GM10266 (cell line): ENCODE measurements at regions not wholly inside any gene's neighbourhood (a gene's known extent, or its start where the extent isn't known, plus 50 kb on each side); places are given as distances from the start of the nearest gene placed in this dataset.

Experiments
- DNase-seq: peaks from one replicate; pipeline ENCODE4 v3.0.0; 2012; ENCODE audit errors: extremely low spot score
- CTCF ChIP-seq: IDR thresholded peaks from 2 replicates; pipeline ENCODE4 v1.5.1; 2012; ENCODE audit warnings: mild to moderate bottlenecking, low read depth; ENCODE audit not compliant: control insufficient read depth, insufficient read depth; ENCODE audit errors: missing control alignments

GRCh38 chr6:45758787-45759471 is 256.7 kb downstream of the CLIC5 start:
- no peak for DNase-seq
- TF ChIP-seq CTCF = no peak

- no peak for TF ChIP-seq CTCF
- no peak for DNase-seq
Measured at GRCh38 chr6:45757443-45758130, 258.1 kb downstream of the CLIC5 start.

- TF ChIP-seq CTCF = no peak
- DNase-seq = no peak
Measured at GRCh38 chr6:45756606-45757005, 259.1 kb downstream of the CLIC5 start.

GRCh38 chr6:45754432-45754831 is 261.2 kb downstream of the CLIC5 start:
- DNase-seq = no peak
- TF ChIP-seq CTCF = no peak

GRCh38 chr6:45746046-45746445 is 269.6 kb downstream of the CLIC5 start:
- no peak for DNase-seq
- TF ChIP-seq CTCF = no peak

GRCh38 chr6:45743028-45743615 is 272.5 kb downstream of the CLIC5 start:
- no peak for DNase-seq
- no peak for TF ChIP-seq CTCF

GRCh38 chr6:45742591-45742990 is 273.1 kb downstream of the CLIC5 start:
- no peak for TF ChIP-seq CTCF
- DNase-seq = no peak
